Ectodermal cell (in vitro differentiated cells): ENCODE measurements at regions not wholly inside any gene's neighbourhood (a gene's known extent, or its start where the extent isn't known, plus 50 kb on each side); places are given as distances from the start of the nearest gene placed in this dataset.

ENCODE experiments used
- H3K27ac ChIP-seq: 2 replicates; pipeline ENCODE4 v1.7.0; 2013; ENCODE audit warnings: mild to moderate bottlenecking, low read depth, low read length; ENCODE audit not compliant: insufficient read depth, poor library complexity, severe bottlenecking
- H3K27me3 ChIP-seq: 2 replicates; pipeline ENCODE4 v1.7.0; 2013; ENCODE audit warnings: mild to moderate bottlenecking, low read length; ENCODE audit not compliant: insufficient read depth, control insufficient read depth, poor library complexity, severe bottlenecking
- H3K36me3 ChIP-seq: one replicate; pipeline ENCODE4 v1.7.0; 2013; ENCODE audit warnings: low read length; ENCODE audit not compliant: control insufficient read depth, insufficient read depth
- H3K4me1 ChIP-seq: one replicate; pipeline ENCODE4 v1.7.0; 2013; ENCODE audit warnings: low read length; ENCODE audit not compliant: control insufficient read depth, insufficient read depth
- H3K4me3 ChIP-seq: 2 replicates; pipeline ENCODE4 v1.7.0; 2013; ENCODE audit warnings: low read depth, low read length, control low read depth; ENCODE audit not compliant: insufficient read depth
- H3K9me3 ChIP-seq: 2 replicates; pipeline ENCODE4 v1.7.0; 2013; ENCODE audit warnings: mild to moderate bottlenecking, low read length, moderate library complexity; ENCODE audit not compliant: control insufficient read depth
- WGBS, 2 experiments: methylation state at CpG; one replicate each; pipeline ENCODE4 v1.1.7; 2013; ENCODE audit warnings: missing lambda C conversion rate in 2 of 2; 5-methylcytosine and 5-hydroxymethylcytosine counted together

DNA sequence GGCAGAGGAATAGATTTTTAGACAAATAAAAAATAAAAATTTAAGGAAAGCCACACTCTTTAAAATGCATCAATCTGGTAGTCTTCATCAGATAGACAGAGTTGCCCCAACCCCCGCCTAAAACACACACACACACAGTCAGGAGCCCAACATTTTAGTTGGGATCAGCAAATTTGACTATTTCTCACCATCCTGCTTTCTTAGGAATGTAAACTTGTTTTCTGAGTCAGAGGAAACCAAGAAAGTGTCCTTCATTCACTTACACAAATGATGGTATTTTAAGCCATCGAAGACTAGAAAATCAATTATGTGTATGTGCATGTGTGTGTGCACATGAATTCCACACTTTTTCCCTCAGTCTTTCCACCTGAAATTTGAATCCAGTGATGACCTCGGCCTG is 1657.5 kb downstream of the SLITRK1 start:
- no peak overlapping the region for H3K4me3 ChIP-seq
- no peaks in the 10 kb centered on the region for H3K9me3 ChIP-seq
- H3K4me1 ChIP-seq = no peaks in the 10 kb centered on the region
- H3K36me3 ChIP-seq = no peaks in the 10 kb centered on the region
- WGBS, 2 experiments = 79 to 81% methylated on average over 3 of the region's 3 CpGs
- H3K27ac ChIP-seq = no peak overlapping the region
- H3K27me3 ChIP-seq = no peaks in the 10 kb centered on the region

GRCh38 chr13:82221621-82222020 is 1660.7 kb downstream of the SLITRK1 start:
- WGBS, 2 experiments = 83 to 94% methylated on average over 2 to 4 of the region's 4 CpGs
- no peak overlapping the region for H3K4me3 ChIP-seq
- H3K36me3 ChIP-seq = no peaks in the 10 kb centered on the region
- no peaks in the 10 kb centered on the region for H3K27me3 ChIP-seq
- no peaks in the 10 kb centered on the region for H3K9me3 ChIP-seq
- H3K4me1 ChIP-seq = no peaks in the 10 kb centered on the region
- no peak overlapping the region for H3K27ac ChIP-seq

DNA sequence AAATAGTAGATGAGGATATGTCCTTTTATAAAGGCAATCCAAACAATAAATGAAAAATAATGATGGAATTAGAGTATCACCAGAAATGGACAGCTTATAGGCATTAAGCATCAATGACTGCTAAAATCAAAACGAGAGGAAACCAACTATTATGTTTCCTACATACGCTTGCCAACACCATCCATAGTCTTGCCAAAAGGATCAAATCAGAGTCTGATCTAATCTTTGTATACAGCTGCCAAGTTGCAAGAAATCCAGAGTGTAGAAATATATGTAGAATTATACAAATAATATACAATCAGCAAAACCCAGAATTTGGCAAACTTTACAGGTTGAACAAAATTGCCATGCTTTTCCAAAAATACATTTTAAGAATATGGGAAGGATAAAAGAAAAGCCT is 1661.6 kb downstream of the SLITRK1 start:
- H3K9me3 ChIP-seq = no peaks in the 10 kb centered on the region
- H3K4me1 ChIP-seq = no peaks in the 10 kb centered on the region
- H3K27me3 ChIP-seq = no peaks in the 10 kb centered on the region
- no peak overlapping the region for H3K27ac ChIP-seq
- no peaks in the 10 kb centered on the region for H3K36me3 ChIP-seq
- H3K4me3 ChIP-seq = no peak overlapping the region
- WGBS, 2 experiments = 77 to 100% methylated on average over 2 of the region's 2 CpGs

DNA sequence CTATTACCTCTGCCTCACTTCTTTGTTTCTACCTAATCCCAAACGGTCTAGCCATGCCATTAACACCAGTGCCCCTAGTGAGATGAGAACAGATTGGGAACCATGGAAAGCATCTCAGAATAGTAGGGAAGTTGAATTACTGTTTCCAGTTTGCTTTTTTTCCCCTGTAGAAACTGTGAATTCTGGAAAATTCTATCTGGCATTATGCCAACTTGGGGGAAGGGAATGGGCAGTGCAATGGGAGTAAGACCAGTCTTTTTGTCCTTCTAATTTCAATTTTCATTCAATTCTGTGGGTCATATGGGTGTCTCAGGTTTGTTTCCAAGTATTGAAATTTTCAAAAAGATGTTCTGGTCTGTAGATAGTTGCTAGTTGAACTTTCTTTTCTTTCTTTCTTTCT is 1666.1 kb downstream of the SLITRK1 start:
- H3K27me3 ChIP-seq = no peaks in the 10 kb centered on the region
- WGBS, 2 experiments = 79 to 100% methylated on average over 1 of the region's 1 CpG

DNA sequence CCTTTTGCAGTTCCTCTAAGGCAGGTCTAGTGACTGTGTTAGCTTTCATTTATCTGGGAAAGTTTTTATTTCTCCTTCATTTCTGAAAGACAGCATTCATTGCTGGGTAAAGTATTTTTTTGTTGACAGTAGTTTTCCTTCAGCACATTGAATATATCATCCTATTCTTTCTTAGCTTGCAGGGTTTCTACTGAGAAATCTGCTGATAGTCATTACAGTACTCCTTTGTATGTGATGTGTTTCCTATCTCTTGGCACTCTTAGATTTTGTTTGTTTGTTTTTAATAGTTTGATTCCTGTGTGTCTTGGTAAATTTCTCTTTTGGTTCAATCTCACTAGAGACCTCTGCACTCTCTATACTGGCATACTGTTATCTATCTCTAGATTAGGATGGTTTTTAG is 1667.9 kb downstream of the SLITRK1 start:
- no peak overlapping the region for H3K27ac ChIP-seq
- no peaks in the 10 kb centered on the region for H3K9me3 ChIP-seq
- H3K36me3 ChIP-seq = no peaks in the 10 kb centered on the region
- H3K4me3 ChIP-seq = no peak overlapping the region
- no peaks in the 10 kb centered on the region for H3K4me1 ChIP-seq
- H3K27me3 ChIP-seq = no peaks in the 10 kb centered on the region

More for the DNA sequence above, 1666.1 kb downstream of the SLITRK1 start:
- H3K36me3 ChIP-seq = no peaks in the 10 kb centered on the region
- H3K4me3 ChIP-seq = no peak overlapping the region
- no peak overlapping the region for H3K27ac ChIP-seq
- H3K4me1 ChIP-seq = no peaks in the 10 kb centered on the region
- no peaks in the 10 kb centered on the region for H3K9me3 ChIP-seq

DNA sequence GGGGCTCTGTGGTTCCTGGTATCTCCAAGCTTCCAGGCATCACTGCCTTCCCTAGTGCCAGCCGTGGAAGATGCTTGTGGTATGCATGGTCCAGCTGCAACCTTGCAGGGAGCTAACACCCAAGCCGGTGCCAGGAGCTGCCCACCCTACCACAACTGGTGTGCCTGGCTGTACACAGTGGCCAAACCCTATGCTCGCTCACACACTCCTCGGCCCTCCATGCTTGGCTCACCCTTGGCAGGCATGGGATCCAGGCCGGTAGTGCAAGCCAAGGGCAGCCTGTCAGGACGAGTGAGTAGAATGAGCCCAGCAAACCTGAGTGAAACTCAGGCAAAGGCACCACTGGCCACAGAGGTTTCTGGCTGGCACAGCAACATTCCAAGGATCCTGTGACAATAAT is 1676.0 kb downstream of the SLITRK1 start:
- H3K9me3 ChIP-seq = no peaks in the 10 kb centered on the region
- no peak overlapping the region for H3K4me3 ChIP-seq
- no peaks in the 10 kb centered on the region for H3K27me3 ChIP-seq
- 93% methylated on average over 6 of the region's 6 CpGs for WGBS, 2 experiments
- no peaks in the 10 kb centered on the region for H3K4me1 ChIP-seq
- no peaks in the 10 kb centered on the region for H3K36me3 ChIP-seq
- no peak overlapping the region for H3K27ac ChIP-seq

DNA sequence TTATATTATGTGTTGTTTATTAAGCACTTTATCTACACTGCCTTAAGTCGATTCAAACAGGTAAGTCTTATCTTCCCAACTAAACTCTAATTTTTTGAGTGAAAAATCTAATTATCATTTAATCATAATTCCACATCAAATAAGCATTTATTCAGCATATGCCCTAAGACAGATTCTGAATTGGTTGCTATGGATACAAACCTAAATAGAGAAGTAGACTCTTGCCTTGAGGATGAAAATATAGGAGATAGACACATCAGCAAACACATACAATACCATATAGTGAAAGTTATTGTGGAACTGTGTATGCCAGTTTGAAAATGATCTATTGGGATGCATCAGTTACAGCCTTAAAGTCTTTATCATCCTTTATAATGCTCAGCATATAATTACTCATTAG is 1679.9 kb downstream of the SLITRK1 start:
- H3K4me1 ChIP-seq = no peaks in the 10 kb centered on the region
- no peaks in the 10 kb centered on the region for H3K27me3 ChIP-seq
- H3K4me3 ChIP-seq = no peak overlapping the region
- WGBS, 2 experiments = no CpG with 5 or more reads among the region's 1 CpG
- no peaks in the 10 kb centered on the region for H3K9me3 ChIP-seq
- no peaks in the 10 kb centered on the region for H3K36me3 ChIP-seq
- H3K27ac ChIP-seq = no peak overlapping the region

DNA sequence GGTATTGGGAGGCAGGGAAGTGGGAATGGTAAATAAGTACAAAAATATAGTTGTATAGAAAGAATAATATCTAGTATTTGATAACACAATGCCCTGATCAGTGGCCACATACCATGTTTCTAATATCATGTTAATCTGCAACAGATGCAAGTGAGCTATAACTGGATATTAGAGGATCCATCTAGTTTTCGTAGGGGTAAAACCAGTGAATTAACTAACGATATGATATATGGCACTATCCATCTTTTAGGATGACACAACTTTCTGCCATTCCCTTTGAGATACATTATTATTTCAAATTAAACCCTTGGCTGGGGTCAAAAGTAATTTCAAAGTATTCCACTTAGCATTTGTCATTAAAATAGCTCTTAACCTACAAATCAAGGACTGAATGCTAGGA is 1686.2 kb downstream of the SLITRK1 start:
- H3K27me3 ChIP-seq = no peaks in the 10 kb centered on the region
- no peak overlapping the region for H3K27ac ChIP-seq
- H3K36me3 ChIP-seq = no peaks in the 10 kb centered on the region
- H3K9me3 ChIP-seq = no peaks in the 10 kb centered on the region
- no peak overlapping the region for H3K4me3 ChIP-seq
- H3K4me1 ChIP-seq = no peaks in the 10 kb centered on the region
- 97 to 100% methylated on average over 2 of the region's 2 CpGs for WGBS, 2 experiments

DNA sequence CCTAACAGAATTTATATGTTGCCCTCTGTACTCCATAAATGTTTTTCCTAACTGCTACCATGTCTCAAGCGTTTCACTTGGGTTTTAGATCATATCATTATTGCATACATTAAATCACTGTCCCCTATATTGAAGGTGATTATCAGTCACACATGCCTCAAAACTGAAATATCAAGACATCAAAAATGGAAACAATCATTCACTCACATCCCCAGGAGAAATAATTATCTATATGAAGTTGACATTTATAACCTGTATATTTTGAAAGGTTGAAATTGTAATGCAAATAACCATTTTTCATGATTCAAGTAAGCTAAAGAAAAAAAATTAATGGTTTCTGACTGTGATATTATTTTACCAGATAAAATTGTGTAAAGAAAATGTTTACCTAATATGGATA is 1695.0 kb downstream of the SLITRK1 start:
- Histone ChIP-seq H3K9me3 (no peaks in the 10 kb centered on the region), H3K27ac (no peak overlapping the region), H3K4me3 (no peak overlapping the region), H3K4me1 (no peaks in the 10 kb centered on the region), H3K27me3 (no peaks in the 10 kb centered on the region), H3K36me3 (no peaks in the 10 kb centered on the region)
- WGBS, 2 experiments = 96 to 100% methylated on average over 1 of the region's 1 CpG

DNA sequence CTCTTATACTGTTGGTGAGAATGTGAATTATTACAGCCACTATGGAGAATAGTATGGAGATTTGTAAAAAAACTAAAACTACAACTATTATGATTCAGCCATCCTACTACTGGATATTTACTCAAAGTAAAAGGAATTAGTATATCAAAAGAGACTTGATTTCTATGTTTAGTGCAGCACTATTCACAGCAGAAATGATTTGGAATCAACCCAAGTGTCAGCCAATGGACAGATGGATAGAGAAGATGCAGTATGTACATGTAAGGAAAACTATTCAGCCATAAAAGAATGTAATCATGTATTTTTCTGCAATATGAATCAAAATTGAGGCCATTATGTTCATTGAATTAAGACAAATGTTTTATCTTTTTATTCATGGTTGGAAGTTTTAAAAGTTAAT is 1705.5 kb downstream of the SLITRK1 start:
- Histone ChIP-seq H3K27ac (no peak overlapping the region), H3K4me3 (no peak overlapping the region), H3K36me3 (no peaks in the 10 kb centered on the region), H3K27me3 (no peaks in the 10 kb centered on the region), H3K4me1 (no peaks in the 10 kb centered on the region), H3K9me3 (no peaks in the 10 kb centered on the region)

GRCh38 chr13:82165396-82166174 is 1716.7 kb downstream of the SLITRK1 start:
- no peaks in the 10 kb centered on the region for H3K4me1 ChIP-seq
- no peak overlapping the region for H3K4me3 ChIP-seq
- 93 to 94% methylated on average over 18 of the region's 18 CpGs for WGBS, 2 experiments
- no peaks in the 10 kb centered on the region for H3K9me3 ChIP-seq
- no peaks in the 10 kb centered on the region for H3K36me3 ChIP-seq
- H3K27me3 ChIP-seq = no peaks in the 10 kb centered on the region
- H3K27ac ChIP-seq = no peak overlapping the region
